Panc1 (cell line): ENCODE measurements at regions not wholly inside any gene's neighbourhood (a gene's known extent, or its start where the extent isn't known, plus 50 kb on each side); places are given as distances from the start of the nearest gene placed in this dataset.

Experiments used
- ATAC-seq: fragments of 200-7000 bp; cut with Tn5 transposase; 2 replicates; pipeline ENCODE4 v1.9.1; 2020; ENCODE audit warnings: mild to moderate bottlenecking, moderate library complexity
- BruUV-seq: library from RNA; stranded (reverse); fragments of 400-500 nt; replicated peaks from 2 replicates; lab custom pipeline; 2021; lab: Mats Ljungman, UMichigan
- CTCF ChIA-PET: fragments of 300-600 bp; sonication (Branson Sonifier 250); formaldehyde crosslinking; loops from one replicate; lab custom pipeline; 2022; ENCODE audit warnings: antibody characterized with exemption; lab: Charles Lee
- POLR2A ChIA-PET: fragments of 300-600 bp; sonication (Branson Sonifier 250); formaldehyde crosslinking; loops from one replicate; lab custom pipeline; 2022; ENCODE audit warnings: antibody characterized with exemption; lab: Charles Lee
- DNase-seq: peaks from one replicate; pipeline ENCODE4 v3.0.0-alpha.2; 2010; ENCODE audit warnings: low read depth, low spot score
- H3K27ac ChIP-seq: 2 replicates; pipeline ENCODE4 v1.5.1; 2011; ENCODE audit warnings: mild to moderate bottlenecking, low read length, inconsistent platforms
- H3K27me3 ChIP-seq: fragments of 200-500 bp; sonication (Bioruptor generic); 2 replicates; pipeline ENCODE4 v1.6.0; 2014; ENCODE audit warnings: low read length, inconsistent platforms; ENCODE audit not compliant: control insufficient read depth, insufficient read depth
- H3K36me3 ChIP-seq: fragments of 200-500 bp; sonication (Bioruptor generic); 2 replicates; pipeline ENCODE4 v1.5.1; 2014; ENCODE audit warnings: inconsistent platforms, mild to moderate bottlenecking, low read length, moderate library complexity; ENCODE audit not compliant: control insufficient read depth, insufficient read depth
- H3K4me1 ChIP-seq: 2 replicates; pipeline ENCODE4 v1.5.1; 2011; ENCODE audit warnings: inconsistent platforms, mild to moderate bottlenecking, low read length, moderate library complexity; ENCODE audit not compliant: control insufficient read depth, insufficient read depth
- H3K4me3 ChIP-seq, 2 experiments: 2 replicates each; pipeline ENCODE4 v1.5.1; 2011 to 2012; ENCODE audit warnings: low read depth in 2 of 2, low read length in 2 of 2, mild to moderate bottlenecking in 2 of 2, inconsistent platforms in 1 of 2, moderate library complexity in 1 of 2
- H3K9me3 ChIP-seq: fragments of 200-500 bp; sonication (Bioruptor generic); 2 replicates; pipeline ENCODE4 v1.5.1; 2014; ENCODE audit warnings: low read depth, mild to moderate bottlenecking, inconsistent platforms, low read length, moderate library complexity; ENCODE audit not compliant: control insufficient read depth, insufficient read depth
- POLR2AphosphoS5 ChIP-seq: IDR thresholded peaks from 2 replicates; pipeline ENCODE4 v1.6.1; 2012; ENCODE audit warnings: mild to moderate bottlenecking, low read depth, low read length, moderate library complexity
- SIN3A ChIP-seq: IDR thresholded peaks from 2 replicates; pipeline ENCODE4 v1.6.1; 2012; ENCODE audit warnings: low read depth, mild to moderate bottlenecking, low read length, moderate library complexity, borderline replicate concordance; ENCODE audit not compliant: insufficient read depth
- TCF7L2 ChIP-seq: IDR thresholded peaks from 2 replicates; pipeline ENCODE4 v1.6.1; 2011; ENCODE audit warnings: mild to moderate bottlenecking, low read depth, low read length, inconsistent platforms
- in situ Hi-C: cut with HindIII; loops from 2 replicates; pipeline ENCODE4 v1.10.0; 2016; ENCODE audit warnings: low sequenced_read_pairs, low pct_unique_long_range_greater_than_20kb
- intact Hi-C: fragments of 100-400 bp; cut with micrococcal nuclease; formaldehyde crosslinking; loops from one replicate; pipeline ENCODE4 v1.10.0; 2022; ENCODE audit not compliant: unreplicated experiment
- TF ChIP-seq, protein P1 (sequence below), 2 experiments: IDR thresholded peaks; 2 replicates each; pipeline ENCODE4 v1.6.1; 2011 to 2012; ENCODE audit warnings: low read depth in 2 of 2, control low read depth in 1 of 2, low read length in 1 of 2, mild to moderate bottlenecking in 1 of 2, moderate library complexity in 1 of 2; ENCODE audit not compliant: insufficient read depth in 1 of 2
- TF ChIP-seq, protein P2 (sequence below): fragments of 450-650 bp; IDR thresholded peaks from 2 replicates; pipeline ENCODE4 v1.5.1; 2017; ENCODE audit warnings: mild to moderate bottlenecking

DNA sequence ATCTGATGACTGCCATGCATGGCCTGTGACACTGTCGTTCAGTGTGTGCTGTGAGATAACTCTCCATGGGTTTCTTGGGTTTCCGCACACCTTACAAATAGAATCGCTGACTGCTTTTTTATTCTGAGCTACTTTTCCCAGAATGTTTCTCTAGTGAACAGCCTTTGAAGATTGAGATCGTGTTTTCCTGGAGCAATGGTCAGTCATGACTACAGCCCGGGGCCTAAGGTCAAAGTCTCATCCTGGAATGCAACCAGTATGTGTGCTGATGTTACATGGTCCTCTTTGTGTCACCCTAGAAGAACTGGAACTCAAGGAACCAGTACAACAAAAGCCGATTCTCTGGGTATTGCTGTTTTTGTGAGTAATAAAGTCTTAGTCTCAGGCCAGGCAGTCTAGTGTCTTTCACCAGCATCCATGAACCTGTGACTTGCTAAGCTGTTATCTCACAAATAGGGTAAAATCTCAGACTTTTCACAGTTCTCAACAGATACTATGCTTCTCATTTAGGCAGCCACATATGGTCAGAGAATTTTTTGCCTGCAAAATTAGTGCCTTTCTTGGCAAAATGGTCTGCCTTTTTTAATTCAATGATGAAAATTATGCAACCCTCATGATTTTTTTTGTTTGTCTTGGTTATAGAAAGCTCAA, 124.9 kb upstream of the PIEZO2 start:
- H3K27ac ChIP-seq: no peak overlapping the region
- TF ChIP-seq, protein P1, sequence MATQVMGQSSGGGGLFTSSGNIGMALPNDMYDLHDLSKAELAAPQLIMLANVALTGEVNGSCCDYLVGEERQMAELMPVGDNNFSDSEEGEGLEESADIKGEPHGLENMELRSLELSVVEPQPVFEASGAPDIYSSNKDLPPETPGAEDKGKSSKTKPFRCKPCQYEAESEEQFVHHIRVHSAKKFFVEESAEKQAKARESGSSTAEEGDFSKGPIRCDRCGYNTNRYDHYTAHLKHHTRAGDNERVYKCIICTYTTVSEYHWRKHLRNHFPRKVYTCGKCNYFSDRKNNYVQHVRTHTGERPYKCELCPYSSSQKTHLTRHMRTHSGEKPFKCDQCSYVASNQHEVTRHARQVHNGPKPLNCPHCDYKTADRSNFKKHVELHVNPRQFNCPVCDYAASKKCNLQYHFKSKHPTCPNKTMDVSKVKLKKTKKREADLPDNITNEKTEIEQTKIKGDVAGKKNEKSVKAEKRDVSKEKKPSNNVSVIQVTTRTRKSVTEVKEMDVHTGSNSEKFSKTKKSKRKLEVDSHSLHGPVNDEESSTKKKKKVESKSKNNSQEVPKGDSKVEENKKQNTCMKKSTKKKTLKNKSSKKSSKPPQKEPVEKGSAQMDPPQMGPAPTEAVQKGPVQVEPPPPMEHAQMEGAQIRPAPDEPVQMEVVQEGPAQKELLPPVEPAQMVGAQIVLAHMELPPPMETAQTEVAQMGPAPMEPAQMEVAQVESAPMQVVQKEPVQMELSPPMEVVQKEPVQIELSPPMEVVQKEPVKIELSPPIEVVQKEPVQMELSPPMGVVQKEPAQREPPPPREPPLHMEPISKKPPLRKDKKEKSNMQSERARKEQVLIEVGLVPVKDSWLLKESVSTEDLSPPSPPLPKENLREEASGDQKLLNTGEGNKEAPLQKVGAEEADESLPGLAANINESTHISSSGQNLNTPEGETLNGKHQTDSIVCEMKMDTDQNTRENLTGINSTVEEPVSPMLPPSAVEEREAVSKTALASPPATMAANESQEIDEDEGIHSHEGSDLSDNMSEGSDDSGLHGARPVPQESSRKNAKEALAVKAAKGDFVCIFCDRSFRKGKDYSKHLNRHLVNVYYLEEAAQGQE (IDR thresholded peaks at IDR 0.05; ENCODE audit: insufficient read depth in 1 of 2, low read depth in 2 of 2, low read length in 1 of 2): no peak
- no peak for TF ChIP-seq POLR2AphosphoS5
- TF ChIP-seq, protein P2, sequence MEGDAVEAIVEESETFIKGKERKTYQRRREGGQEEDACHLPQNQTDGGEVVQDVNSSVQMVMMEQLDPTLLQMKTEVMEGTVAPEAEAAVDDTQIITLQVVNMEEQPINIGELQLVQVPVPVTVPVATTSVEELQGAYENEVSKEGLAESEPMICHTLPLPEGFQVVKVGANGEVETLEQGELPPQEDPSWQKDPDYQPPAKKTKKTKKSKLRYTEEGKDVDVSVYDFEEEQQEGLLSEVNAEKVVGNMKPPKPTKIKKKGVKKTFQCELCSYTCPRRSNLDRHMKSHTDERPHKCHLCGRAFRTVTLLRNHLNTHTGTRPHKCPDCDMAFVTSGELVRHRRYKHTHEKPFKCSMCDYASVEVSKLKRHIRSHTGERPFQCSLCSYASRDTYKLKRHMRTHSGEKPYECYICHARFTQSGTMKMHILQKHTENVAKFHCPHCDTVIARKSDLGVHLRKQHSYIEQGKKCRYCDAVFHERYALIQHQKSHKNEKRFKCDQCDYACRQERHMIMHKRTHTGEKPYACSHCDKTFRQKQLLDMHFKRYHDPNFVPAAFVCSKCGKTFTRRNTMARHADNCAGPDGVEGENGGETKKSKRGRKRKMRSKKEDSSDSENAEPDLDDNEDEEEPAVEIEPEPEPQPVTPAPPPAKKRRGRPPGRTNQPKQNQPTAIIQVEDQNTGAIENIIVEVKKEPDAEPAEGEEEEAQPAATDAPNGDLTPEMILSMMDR: no peak
- no peak for TF ChIP-seq SIN3A
- TF ChIP-seq TCF7L2: no peak
- no peaks in the 10 kb centered on the region for H3K36me3 ChIP-seq
- POLR2A ChIA-PET: interaction anchor here (0.7 kb wide), 1 partner anchor 9 kb away, joined by 5 read pairs; no protein-coding TSS in a partner anchor
- CTCF ChIA-PET: no interaction called here
- DNase-seq: no peak
- no peaks in the 10 kb centered on the region for H3K4me1 ChIP-seq
- no peak for ATAC-seq
- BruUV-seq: no TSS peak
- in situ Hi-C loops: no loop called here
- no peaks in the 10 kb centered on the region for H3K27me3 ChIP-seq
- no peaks in the 10 kb centered on the region for H3K9me3 ChIP-seq
- no peak overlapping the region for H3K4me3 ChIP-seq
- intact Hi-C loops: no loop called here

DNA sequence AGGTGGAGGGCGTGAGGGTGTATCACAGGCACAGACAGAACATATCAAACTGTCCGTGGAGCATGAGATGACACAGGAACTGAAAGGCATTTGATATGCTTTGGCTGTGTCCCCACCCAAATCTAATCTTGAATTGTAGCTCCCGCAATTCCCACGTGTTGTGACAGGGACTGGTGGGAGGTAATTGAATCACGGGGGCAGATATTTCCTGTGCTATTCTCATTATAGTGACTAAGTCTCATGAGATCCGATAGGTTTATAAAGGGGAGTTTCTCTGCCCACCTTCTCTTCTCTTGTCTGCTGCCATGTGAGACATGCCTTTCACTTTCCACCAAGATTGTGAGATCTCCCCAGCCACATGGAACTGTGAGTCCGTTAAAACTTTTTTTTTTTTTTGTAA, 123.1 kb upstream of the PIEZO2 start:
- BruUV-seq: no TSS peak

More for the DNA sequence above, 123.1 kb upstream of the PIEZO2 start:
- no peak for DNase-seq
- Histone ChIP-seq H3K4me3 (no peak overlapping the region), H3K9me3 (no peaks in the 10 kb centered on the region), H3K27ac (no peak overlapping the region), H3K4me1 (no peaks in the 10 kb centered on the region), H3K27me3 (no peaks in the 10 kb centered on the region), H3K36me3 (no peaks in the 10 kb centered on the region)
- ATAC-seq: no peak
- POLR2A ChIA-PET: no interaction called here
- intact Hi-C loops: no loop called here
- CTCF ChIA-PET: no interaction called here
- TF ChIP-seq, protein P2: no peak
- TF ChIP-seq, protein P1 (IDR thresholded peaks at IDR 0.05; ENCODE audit: insufficient read depth in 1 of 2, low read depth in 2 of 2, low read length in 1 of 2): no peak
- TF ChIP-seq POLR2AphosphoS5 (no peak), TCF7L2 (no peak), SIN3A (no peak)
- in situ Hi-C loops: no loop called here
